A549 (cell line): ENCODE measurements at regions not wholly inside any gene's neighbourhood (a gene's known extent, or its start where the extent isn't known, plus 50 kb on each side); places are given as distances from the start of the nearest gene placed in this dataset.

Source experiments
- ATAC-seq, 2 experiments: fragments of 200-7000 bp in 1 of 2; fragments of >200 bp in 1 of 2; cut with Nextera tagmentation in 1 of 2; cut with Tn5 transposase in 1 of 2; 3 replicates each; pipeline versions ENCODE4 v1.8.0 to v1.9.1; 2018 to 2020; ENCODE audit warnings: mild to moderate bottlenecking in 1 of 2, moderate library complexity in 1 of 2
- CTCF ChIA-PET: fragments of 300-600 bp; sonication (Branson Sonifier 250); formaldehyde crosslinking; extraction: SDS; loops from one replicate; lab custom pipeline; 2021; ENCODE audit warnings: antibody characterized with exemption, inconsistent platforms; lab: Yijun Ruan, JAX
- POLR2A ChIA-PET: fragments of 350-600 bp; formaldehyde crosslinking; extraction: SDS; loops from one replicate; lab custom pipeline; 2021; ENCODE audit warnings: antibody characterized with exemption, inconsistent platforms; lab: Yijun Ruan, JAX
- DNase-seq, 2 experiments: peaks; one replicate each; pipeline versions ENCODE4 v3.0.0 to v3.0.0-alpha.2; 2011 to 2016; ENCODE audit warnings: low read depth in 1 of 2, low spot score in 1 of 2
- FAIRE-seq: peaks from 2 replicates; lab custom pipeline; 2011; peaks lifted over from hg19 to GRCh38; lab: Jason Lieb, UNC
- H3K27ac ChIP-seq, 2 experiments: fragments of >200 bp; sonication (Bioruptor Twin); formaldehyde crosslinking; 3 replicates each; pipeline ENCODE4 v1.5.1; 2016 to 2017
- H3K4me1 ChIP-seq: fragments of >200 bp; sonication (Bioruptor Twin); formaldehyde crosslinking; 3 replicates; pipeline ENCODE4 v1.6.1; 2016
- H3K4me2 ChIP-seq: fragments of >200 bp; sonication (Bioruptor Twin); formaldehyde crosslinking; 3 replicates; pipeline ENCODE4 v1.6.1; 2016
- H3K4me3 ChIP-seq: fragments of >200 bp; sonication (Bioruptor Twin); formaldehyde crosslinking; 3 replicates; pipeline ENCODE4 v1.5.1; 2016
- H3K9me3 ChIP-seq: fragments of >200 bp; sonication (Bioruptor Twin); formaldehyde crosslinking; 3 replicates; pipeline ENCODE4 v1.6.1; 2016
- CBX8 ChIP-seq: fragments of 200-600 bp; sonication (generic); IDR thresholded peaks from 2 replicates; pipeline ENCODE4 v1.6.1; 2016
- CHD2 ChIP-seq: fragments of 150-350 bp; IDR thresholded peaks from 2 replicates; pipeline ENCODE4 v1.6.1; 2014; ENCODE audit warnings: low read length; ENCODE audit not compliant: partially characterized antibody
- CHD4 ChIP-seq: fragments of 200-600 bp; sonication (generic); IDR thresholded peaks from 2 replicates; pipeline ENCODE4 v1.6.1; 2016; ENCODE audit warnings: antibody characterized with exemption, mild to moderate bottlenecking, borderline replicate concordance
- EHF ChIP-seq: fragments of 250-450 bp; sonication (Bioruptor Pico); IDR thresholded peaks from 2 replicates; pipeline ENCODE4 v1.5.0; 2020; ENCODE audit warnings: mild to moderate bottlenecking
- EHMT2 ChIP-seq: fragments of 200-600 bp; sonication (generic); IDR thresholded peaks from 2 replicates; pipeline ENCODE4 v1.6.1; 2016; ENCODE audit warnings: antibody characterized with exemption, low read depth, mild to moderate bottlenecking, moderate library complexity
- EP300 ChIP-seq, 2 experiments: fragments of >200 bp; sonication (Bioruptor Twin); formaldehyde crosslinking; IDR thresholded peaks; 2 replicates in 1 of 2; 3 replicates in 1 of 2; pipeline ENCODE4 v1.6.1; 2016 to 2017
- ESRRA ChIP-seq: fragments of 150-350 bp; IDR thresholded peaks from 2 replicates; pipeline ENCODE4 v1.6.1; 2014; ENCODE audit warnings: mild to moderate bottlenecking, low read length, borderline replicate concordance
- FOXS1 ChIP-seq: fragments of 250-450 bp; sonication (Bioruptor Pico); IDR thresholded peaks from 2 replicates; pipeline ENCODE4 v1.5.0; 2020; ENCODE audit warnings: mild to moderate bottlenecking, moderate library complexity
- HDAC2 ChIP-seq: fragments of 200-600 bp; sonication (generic); IDR thresholded peaks from 2 replicates; pipeline ENCODE4 v1.6.1; 2016
- HEYL ChIP-seq: fragments of 250-450 bp; sonication (Bioruptor Pico); IDR thresholded peaks from 2 replicates; pipeline ENCODE4 v1.8.0; 2021; ENCODE audit warnings: mild to moderate bottlenecking, moderate library complexity
- HOXA7 ChIP-seq: fragments of 250-450 bp; sonication (Bioruptor Pico); IDR thresholded peaks from 2 replicates; pipeline ENCODE4 v1.5.0; 2020; ENCODE audit warnings: mild to moderate bottlenecking, moderate library complexity
- HOXB13 ChIP-seq: fragments of 250-450 bp; sonication (Bioruptor Pico); IDR thresholded peaks from 2 replicates; pipeline ENCODE4 v1.5.0; 2020; ENCODE audit warnings: low read depth, mild to moderate bottlenecking, moderate library complexity
- HOXB5 ChIP-seq: fragments of 250-450 bp; sonication (Bioruptor Pico); IDR thresholded peaks from 2 replicates; pipeline ENCODE4 v1.5.0; 2020; ENCODE audit warnings: mild to moderate bottlenecking, moderate library complexity
- JUNB ChIP-seq: fragments of >200 bp; sonication (Bioruptor Twin); formaldehyde crosslinking; IDR thresholded peaks from 2 replicates; pipeline ENCODE4 v1.6.1; 2016
- KDM5A ChIP-seq: fragments of 200-600 bp; sonication (generic); IDR thresholded peaks from 2 replicates; pipeline ENCODE4 v1.6.1; 2016; ENCODE audit warnings: antibody characterized with exemption, mild to moderate bottlenecking
- MAFK ChIP-seq: fragments of 450-650 bp; IDR thresholded peaks from 2 replicates; pipeline ENCODE4 v1.6.1; 2014; ENCODE audit not compliant: partially characterized antibody
- MAX ChIP-seq: IDR thresholded peaks from 2 replicates; pipeline ENCODE4 v1.6.1; 2012
- NFE2L2 ChIP-seq: fragments of 150-350 bp; conservative IDR thresholded peaks from 2 replicates; pipeline ENCODE4 v1.6.1; 2014; ENCODE audit warnings: low read length
- NPAS2 ChIP-seq: fragments of 250-450 bp; sonication (Bioruptor Pico); IDR thresholded peaks from 2 replicates; pipeline ENCODE4 v1.8.0; 2022; ENCODE audit warnings: mild to moderate bottlenecking, moderate library complexity, borderline replicate concordance
- NR3C1 ChIP-seq: fragments of >200 bp; sonication (Bioruptor Twin); formaldehyde crosslinking; IDR thresholded peaks from 3 replicates; pipeline ENCODE4 v1.6.1; 2017
- PHF8 ChIP-seq: fragments of 200-600 bp; sonication (generic); IDR thresholded peaks from 2 replicates; pipeline ENCODE4 v1.6.1; 2016; ENCODE audit warnings: low read depth, mild to moderate bottlenecking, antibody characterized with exemption, moderate library complexity, borderline replicate concordance
- POLR2A ChIP-seq: IDR thresholded peaks from 2 replicates; pipeline ENCODE4 v1.6.1; 2012; ENCODE audit warnings: mild to moderate bottlenecking, low read length
- POLR2AphosphoS2 ChIP-seq: conservative IDR thresholded peaks from 2 replicates; pipeline ENCODE4 v1.6.1; 2012; ENCODE audit warnings: low read length, improper control_type of control experiment, inconsistent platforms
- RAD21 ChIP-seq, 2 experiments: fragments of >200 bp in 1 of 2; sonication (Bioruptor Twin) in 1 of 2; formaldehyde crosslinking in 1 of 2; IDR thresholded peaks in 1 of 2; conservative IDR thresholded peaks in 1 of 2; 2 replicates in 1 of 2; 3 replicates in 1 of 2; pipeline ENCODE4 v1.6.1; 2012 to 2018; ENCODE audit warnings: inconsistent platforms in 1 of 2
- RARB ChIP-seq: fragments of 250-450 bp; sonication (Bioruptor Pico); IDR thresholded peaks from 2 replicates; pipeline ENCODE4 v1.8.0; 2021; ENCODE audit warnings: mild to moderate bottlenecking, moderate library complexity
- RCOR1 ChIP-seq: fragments of 150-350 bp; IDR thresholded peaks from 2 replicates; pipeline ENCODE4 v1.6.1; 2014; ENCODE audit warnings: antibody characterized with exemption, low read length, low read depth
- RFX5 ChIP-seq: fragments of 450-650 bp; IDR thresholded peaks from 2 replicates; pipeline ENCODE4 v1.7.1; 2014; ENCODE audit warnings: antibody characterized with exemption, mild to moderate bottlenecking, moderate library complexity
- SMC3 ChIP-seq: fragments of >200 bp; sonication (Bioruptor Twin); formaldehyde crosslinking; IDR thresholded peaks from 3 replicates; pipeline ENCODE4 v1.6.1; 2018; ENCODE audit warnings: inconsistent platforms
- SREBF2 ChIP-seq: fragments of 450-650 bp; IDR thresholded peaks from 2 replicates; pipeline ENCODE4 v1.6.1; 2014; ENCODE audit warnings: mild to moderate bottlenecking, moderate library complexity
- TFCP2L1 ChIP-seq: fragments of 250-450 bp; sonication (Bioruptor Pico); IDR thresholded peaks from 2 replicates; pipeline ENCODE4 v1.5.0; 2021; ENCODE audit warnings: mild to moderate bottlenecking
- TP53 ChIP-seq: fragments of 250-450 bp; sonication (Bioruptor Pico); IDR thresholded peaks from 2 replicates; pipeline ENCODE4 v1.5.0; 2021; ENCODE audit warnings: mild to moderate bottlenecking, moderate library complexity
- ZSCAN20 ChIP-seq: fragments of 250-450 bp; sonication (Bioruptor Pico); IDR thresholded peaks from 2 replicates; pipeline ENCODE4 v1.8.0; 2022; ENCODE audit warnings: mild to moderate bottlenecking, moderate library complexity
- WGBS: methylation state at CpG from one replicate; pipeline ENCODE4 v1.1.6; 2017; ENCODE audit errors: missing lambda C conversion rate; 5-methylcytosine and 5-hydroxymethylcytosine counted together
- TF ChIP-seq, protein P1 (sequence below): fragments of >200 bp; sonication (Bioruptor Twin); formaldehyde crosslinking; IDR thresholded peaks from 2 replicates; pipeline ENCODE4 v1.6.1; 2016
- TF ChIP-seq, protein P2 (sequence below): fragments of 250-450 bp; sonication (Bioruptor Pico); IDR thresholded peaks from 2 replicates; pipeline ENCODE4 v1.5.0; 2021; ENCODE audit warnings: mild to moderate bottlenecking, moderate library complexity, borderline replicate concordance
- TF ChIP-seq, protein P3 (sequence below): IDR thresholded peaks from 2 replicates; pipeline ENCODE4 v1.6.1; 2012

DNA sequence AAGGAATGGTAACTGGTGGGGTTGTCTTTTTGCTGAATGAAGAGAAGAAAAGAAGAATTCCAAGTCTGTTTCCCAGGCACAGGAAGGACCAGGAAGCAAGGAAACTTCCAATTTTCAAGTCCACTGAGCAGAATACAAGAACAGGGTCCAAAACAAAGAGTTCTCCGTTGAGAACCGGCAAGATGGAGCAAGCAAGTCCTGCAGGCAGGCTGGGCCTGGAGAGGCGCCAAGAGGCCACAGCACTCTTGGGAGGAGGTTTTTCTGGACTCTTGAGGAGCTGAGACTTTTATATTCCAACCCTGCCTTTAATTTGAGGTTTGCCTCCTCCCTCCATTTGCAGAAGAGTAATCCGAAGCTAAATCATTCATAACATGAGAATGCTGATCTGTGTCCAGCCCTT lies 224.5 kb downstream of the IKZF2 start:
- Histone ChIP-seq H3K9me3 (no peaks in the 10 kb centered on the region), H3K4me2 (no peak overlapping the region), H3K27ac (no peak overlapping the region), H3K4me3 (no peak overlapping the region), H3K4me1 (no peaks in the 10 kb centered on the region)
- CTCF ChIA-PET, result no interaction called here
- POLR2A ChIA-PET, result no interaction called here
- ATAC-seq, result no peak
- WGBS, result 64% methylated on average over 4 of the region's 4 CpGs
- TF ChIP-seq, protein P1, sequence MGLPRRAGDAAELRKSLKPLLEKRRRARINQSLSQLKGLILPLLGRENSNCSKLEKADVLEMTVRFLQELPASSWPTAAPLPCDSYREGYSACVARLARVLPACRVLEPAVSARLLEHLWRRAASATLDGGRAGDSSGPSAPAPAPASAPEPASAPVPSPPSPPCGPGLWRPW, result no peak
- TF ChIP-seq KDM5A (no peak), ESRRA (no peak), FOXS1 (no peak), CHD2 (no peak), NFE2L2 (no peak), RARB (CRISPR knock-in tag) (no peak), MAX (no peak), HOXB5 (CRISPR knock-in tag) (no peak), RFX5 (no peak)
- TF ChIP-seq, protein P2, sequence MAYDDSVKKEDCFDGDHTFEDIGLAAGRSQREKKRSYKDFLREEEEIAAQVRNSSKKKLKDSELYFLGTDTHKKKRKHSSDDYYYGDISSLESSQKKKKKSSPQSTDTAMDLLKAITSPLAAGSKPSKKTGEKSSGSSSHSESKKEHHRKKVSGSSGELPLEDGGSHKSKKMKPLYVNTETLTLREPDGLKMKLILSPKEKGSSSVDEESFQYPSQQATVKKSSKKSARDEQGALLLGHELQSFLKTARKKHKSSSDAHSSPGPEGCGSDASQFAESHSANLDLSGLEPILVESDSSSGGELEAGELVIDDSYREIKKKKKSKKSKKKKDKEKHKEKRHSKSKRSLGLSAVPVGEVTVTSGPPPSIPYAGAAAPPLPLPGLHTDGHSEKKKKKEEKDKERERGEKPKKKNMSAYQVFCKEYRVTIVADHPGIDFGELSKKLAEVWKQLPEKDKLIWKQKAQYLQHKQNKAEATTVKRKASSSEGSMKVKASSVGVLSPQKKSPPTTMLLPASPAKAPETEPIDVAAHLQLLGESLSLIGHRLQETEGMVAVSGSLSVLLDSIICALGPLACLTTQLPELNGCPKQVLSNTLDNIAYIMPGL (CRISPR knock-in tag), result no peak
- TF ChIP-seq, protein P3, sequence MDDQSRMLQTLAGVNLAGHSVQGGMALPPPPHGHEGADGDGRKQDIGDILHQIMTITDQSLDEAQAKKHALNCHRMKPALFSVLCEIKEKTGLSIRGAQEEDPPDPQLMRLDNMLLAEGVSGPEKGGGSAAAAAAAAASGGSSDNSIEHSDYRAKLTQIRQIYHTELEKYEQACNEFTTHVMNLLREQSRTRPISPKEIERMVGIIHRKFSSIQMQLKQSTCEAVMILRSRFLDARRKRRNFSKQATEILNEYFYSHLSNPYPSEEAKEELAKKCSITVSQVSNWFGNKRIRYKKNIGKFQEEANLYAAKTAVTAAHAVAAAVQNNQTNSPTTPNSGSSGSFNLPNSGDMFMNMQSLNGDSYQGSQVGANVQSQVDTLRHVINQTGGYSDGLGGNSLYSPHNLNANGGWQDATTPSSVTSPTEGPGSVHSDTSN, result no peak
- FAIRE-seq, result no peak
- no peak for DNase-seq

DNA sequence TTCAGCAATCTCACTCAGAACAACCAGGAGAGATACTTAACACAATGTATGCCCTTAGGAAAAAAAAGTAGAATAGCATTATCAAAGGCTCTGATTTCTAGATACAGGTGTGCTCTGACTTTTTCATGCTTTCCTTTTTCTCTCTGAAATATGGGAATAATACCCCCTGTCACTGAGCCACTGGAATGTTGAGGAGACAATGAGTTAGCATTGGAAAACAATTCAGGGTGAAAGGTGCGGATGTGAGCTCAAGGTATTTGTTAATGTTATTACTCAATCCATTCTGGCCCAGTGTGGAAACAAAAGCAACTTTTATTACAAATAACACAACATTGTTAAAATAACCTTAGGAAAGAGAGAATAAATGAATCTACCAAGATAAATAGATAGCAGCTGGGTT lies 228.0 kb downstream of the IKZF2 start:
- no peak for FAIRE-seq
- no peak for ATAC-seq
- H3K4me1 ChIP-seq, result no peaks in the 10 kb centered on the region
- no peaks in the 10 kb centered on the region for H3K9me3 ChIP-seq
- DNase-seq, result no peak
- TF ChIP-seq FOXS1, result no peak
- no peak overlapping the region for H3K4me2 ChIP-seq
- H3K4me3 ChIP-seq, result no peak overlapping the region
- POLR2A ChIA-PET, result no interaction called here
- CTCF ChIA-PET, result no interaction called here
- WGBS, result 89% methylated on average over 1 of the region's 1 CpG
- no peak overlapping the region for H3K27ac ChIP-seq

GRCh38 chr2:212922701-212923100 lies 228.7 kb downstream of the IKZF2 start:
- CTCF ChIA-PET, result no interaction called here
- POLR2A ChIA-PET, result no interaction called here
- WGBS, result 49% methylated on average over 2 of the region's 2 CpGs

DNA sequence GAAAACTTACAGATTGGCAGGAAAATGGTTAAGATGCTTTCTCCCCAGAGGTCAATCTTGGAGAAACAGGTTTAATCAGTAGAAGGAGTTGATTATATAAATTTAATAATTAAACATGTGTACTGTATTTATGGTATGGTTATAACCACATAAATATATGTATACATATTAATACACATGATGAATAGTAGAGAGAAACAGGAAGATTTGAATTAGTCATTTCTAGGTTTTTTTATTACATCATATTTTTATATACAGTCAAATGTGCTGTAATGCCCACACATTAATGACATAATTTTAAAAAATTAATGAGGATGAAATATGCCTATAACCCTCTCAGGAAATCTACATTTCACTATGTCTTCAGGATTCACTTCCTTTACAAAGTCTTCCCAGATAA lies 229.7 kb downstream of the IKZF2 start:
- no peak for ATAC-seq
- no peaks in the 10 kb centered on the region for H3K4me1 ChIP-seq
- H3K4me3 ChIP-seq, result no peak overlapping the region
- no peak for FAIRE-seq
- H3K4me2 ChIP-seq, result no peak overlapping the region
- H3K27ac ChIP-seq, result no peak overlapping the region
- no peak for DNase-seq
- ChIA-PET CTCF (no interaction called here), POLR2A (no interaction called here)
- no peaks in the 10 kb centered on the region for H3K9me3 ChIP-seq
- TF ChIP-seq SMC3, result no peak
- TF ChIP-seq SREBF2, result no peak
- TF ChIP-seq, protein P3, result no peak
- no peak for TF ChIP-seq CHD2
- no peak for TF ChIP-seq JUNB
- TF ChIP-seq POLR2A, result no peak
- no peak for TF ChIP-seq RCOR1
- no peak for TF ChIP-seq MAFK
- TF ChIP-seq CHD4, result no peak
- TF ChIP-seq ZSCAN20, result no peak
- TF ChIP-seq POLR2AphosphoS2, result no peak
- TF ChIP-seq EP300 (IDR thresholded peaks at IDR 0.05), result no peak
- TF ChIP-seq HEYL, result no peak
- TF ChIP-seq HDAC2, result no peak
- TF ChIP-seq RAD21 (conservative IDR thresholded peaks at IDR 0.05 in 1 of 2, IDR thresholded peaks at IDR 0.05 in 1 of 2), result no peak
- no peak for TF ChIP-seq CBX8
- TF ChIP-seq ESRRA, result no peak

More at GRCh38 chr2:212922701-212923100, 228.7 kb downstream of the IKZF2 start:
- ATAC-seq, result no peak
- Histone ChIP-seq H3K4me3 (no peak overlapping the region), H3K4me1 (no peaks in the 10 kb centered on the region), H3K4me2 (no peak overlapping the region), H3K9me3 (no peaks in the 10 kb centered on the region), H3K27ac (no peak overlapping the region)
- TF ChIP-seq NFE2L2 (no peak), NPAS2 (CRISPR knock-in tag) (no peak), TP53 (no peak), EHF (no peak), CHD4 (no peak), NR3C1 (no peak), EHMT2 (no peak), RAD21 (conservative IDR thresholded peaks at IDR 0.05 in 1 of 2, IDR thresholded peaks at IDR 0.05 in 1 of 2) (no peak), ESRRA (no peak), TFCP2L1 (CRISPR knock-in tag) (no peak), RCOR1 (no peak), HOXB13 (CRISPR knock-in tag) (no peak), HOXA7 (CRISPR knock-in tag) (no peak), PHF8 (no peak), FOXS1 (no peak), CHD2 (no peak), HEYL (no peak)
- DNase-seq, result no peak
- no peak for FAIRE-seq
